ENCODE measurements at regions not wholly inside any gene's neighbourhood (a gene's known extent, or its start where the extent isn't known, plus 50 kb on each side); places are given as distances from the start of the nearest gene placed in this dataset.

GRCh38 chr9:108750661-108751215 is 105.0 kb downstream of the ACTL7B start:
- no peak for TF ChIP-seq CTCF (conservative IDR thresholded peaks at IDR 0.05; ENCODE audit: low read depth, low read length)
- TF ChIP-seq EZH2 (IDR thresholded peaks at IDR 0.05; ENCODE audit: low read length, unreplicated experiment) = no peak
